ENCODE measurements at regions not wholly inside any gene's neighbourhood (a gene's known extent, or its start where the extent isn't known, plus 50 kb on each side); places are given as distances from the start of the nearest gene placed in this dataset.

GRCh38 chr1:4307468-4307845 is 347.0 kb upstream of the AJAP1 start:
- Histone ChIP-seq H3K27me3 (ENCODE audit: control insufficient read depth in 4 of 4, insufficient read depth in 4 of 4, low read length in 3 of 4) (peaks cover 0 to 2% (median 0%) of the 10 kb centered on the region in 4 donors), H3K27ac (ENCODE audit: low read depth in 1 of 2, low read length in 2 of 2) (no peak overlapping the region), H3K9ac (ENCODE audit: low read depth in 1 of 2, low read length in 2 of 2) (no peak overlapping the region), H3K4me3 (ENCODE audit: low read depth in 1 of 3, low read length in 3 of 3) (no peak overlapping the region), H3K36me3 (ENCODE audit: control insufficient read depth in 4 of 4, insufficient read depth in 3 of 4, low read depth in 1 of 4, low read length in 3 of 4) (no peaks in the 10 kb centered on the region), H3K9me3 (ENCODE audit: control insufficient read depth in 4 of 4, low read length in 3 of 4) (peaks cover 0 to 2% (median 0%) of the 10 kb centered on the region in 4 donors), H3K4me1 (ENCODE audit: control insufficient read depth in 4 of 4, insufficient read depth in 4 of 4, low read length in 3 of 4) (no peaks in the 10 kb centered on the region)
- no peak for TF ChIP-seq MAX (IDR thresholded peaks at IDR 0.05)
- no peak for TF ChIP-seq REST (IDR thresholded peaks at IDR 0.05)
- no peak for TF ChIP-seq YY1 (IDR thresholded peaks at IDR 0.05)
- no peak for TF ChIP-seq ATF3 (IDR thresholded peaks at IDR 0.05)
- no peak for TF ChIP-seq HNF4A (conservative IDR thresholded peaks at IDR 0.05)
- TF ChIP-seq FOXA1 (IDR thresholded peaks at IDR 0.05) = no peak
- no peak for TF ChIP-seq JUND (IDR thresholded peaks at IDR 0.05)
- no peak for TF ChIP-seq TAF1 (conservative IDR thresholded peaks at IDR 0.05)
- no peak for TF ChIP-seq ZBTB33 (IDR thresholded peaks at IDR 0.05)
- TF ChIP-seq HNF4G (IDR thresholded peaks at IDR 0.05) = no peak
- TF ChIP-seq CTCF (IDR thresholded peaks at IDR 0.05; ENCODE audit: low read depth, low read length, missing input control) = no peak
- no peak for TF ChIP-seq NR2F2 (IDR thresholded peaks at IDR 0.05)
- TF ChIP-seq GABPA (IDR thresholded peaks at IDR 0.05 in 1 of 2, conservative IDR thresholded peaks at IDR 0.05 in 1 of 2) = no peak
- TF ChIP-seq FOXA2 (IDR thresholded peaks at IDR 0.05) = no peak
- TF ChIP-seq RAD21 (IDR thresholded peaks at IDR 0.05) = no peak
- no peak for TF ChIP-seq EGR1 (IDR thresholded peaks at IDR 0.05; ENCODE audit: low read depth in 2 of 2)
- no peak for TF ChIP-seq SP1 (IDR thresholded peaks at IDR 0.05)
- DNase-seq (ENCODE audit: low spot score) = no peak
- 50% methylated on average over 2 of the region's 2 CpGs for WGBS
